HepG2 (cell line): ENCODE measurements at regions not wholly inside any gene's neighbourhood (a gene's known extent, or its start where the extent isn't known, plus 50 kb on each side); places are given as distances from the start of the nearest gene placed in this dataset.

Experiments used
- ARNTL ChIP-seq: sonication (generic); formaldehyde crosslinking; IDR thresholded peaks from 2 replicates; pipeline ENCODE4 v1.4.0; 2020; ENCODE audit warnings: mild to moderate bottlenecking, missing genetic modification reagents
- FOSL2 ChIP-seq: sonication (generic); formaldehyde crosslinking; IDR thresholded peaks from 2 replicates; pipeline ENCODE4 v1.4.0; 2020; ENCODE audit warnings: missing genetic modification reagents
- IRX3 ChIP-seq: sonication (generic); formaldehyde crosslinking; IDR thresholded peaks from 2 replicates; pipeline ENCODE4 v1.8.1; 2023; ENCODE audit warnings: mild to moderate bottlenecking, low read depth, missing genetic modification reagents, borderline replicate concordance
- KDM5B ChIP-seq: sonication (generic); formaldehyde crosslinking; IDR thresholded peaks from 2 replicates; pipeline ENCODE4 v1.4.0; 2020; ENCODE audit warnings: missing genetic modification reagents, mild to moderate bottlenecking, borderline replicate concordance
- PHF21A ChIP-seq: sonication (generic); formaldehyde crosslinking; IDR thresholded peaks from 2 replicates; pipeline ENCODE4 v1.5.0; 2020; ENCODE audit warnings: mild to moderate bottlenecking, missing genetic modification reagents
- PRPF4 ChIP-seq: fragments of 200-400 bp; formaldehyde crosslinking; IDR thresholded peaks from 2 replicates; pipeline ENCODE4 v1.6.1; 2016; ENCODE audit warnings: low read length, low read depth; ENCODE audit not compliant: poor library complexity, severe bottlenecking
- TMF1 ChIP-seq: sonication (generic); formaldehyde crosslinking; IDR thresholded peaks from 2 replicates; pipeline ENCODE4 v1.8.1; 2022; ENCODE audit warnings: low read depth, missing genetic modification reagents
- ZBED4 ChIP-seq: sonication (generic); formaldehyde crosslinking; IDR thresholded peaks from 2 replicates; pipeline ENCODE4 v1.4.0; 2020; ENCODE audit warnings: missing genetic modification reagents, borderline replicate concordance
- ZNF138 ChIP-seq: sonication (generic); formaldehyde crosslinking; IDR thresholded peaks from 2 replicates; pipeline ENCODE4 v1.5.0; 2020; ENCODE audit warnings: mild to moderate bottlenecking, low read depth, missing genetic modification reagents
- ZNF143 ChIP-seq: sonication (generic); formaldehyde crosslinking; IDR thresholded peaks from 2 replicates; pipeline ENCODE4 v1.4.0; 2020; ENCODE audit warnings: missing genetic modification reagents
- ZNF260 ChIP-seq: sonication (generic); formaldehyde crosslinking; IDR thresholded peaks from 2 replicates; pipeline ENCODE4 v1.4.0; 2020; ENCODE audit warnings: missing genetic modification reagents, low read depth, mild to moderate bottlenecking, borderline replicate concordance
- ZNF329 ChIP-seq: sonication (generic); formaldehyde crosslinking; IDR thresholded peaks from 2 replicates; pipeline ENCODE4 v1.9.0; 2021; ENCODE audit warnings: low read depth, mild to moderate bottlenecking, missing genetic modification reagents
- ZNF549 ChIP-seq: sonication (generic); formaldehyde crosslinking; IDR thresholded peaks from 2 replicates; pipeline ENCODE4 v1.5.0; 2020; ENCODE audit warnings: missing genetic modification reagents
- ZNF552 ChIP-seq: sonication (generic); formaldehyde crosslinking; IDR thresholded peaks from 2 replicates; pipeline ENCODE4 v1.9.0; 2022; ENCODE audit warnings: missing genetic modification reagents, mild to moderate bottlenecking, borderline replicate concordance
- ZNF644 ChIP-seq: IDR thresholded peaks from 2 replicates; pipeline ENCODE4 v1.6.1; 2016; ENCODE audit warnings: low read depth
- ZNF687 ChIP-seq: sonication (generic); formaldehyde crosslinking; IDR thresholded peaks from 2 replicates; pipeline ENCODE4 v1.5.1; 2020; ENCODE audit warnings: mild to moderate bottlenecking, missing genetic modification reagents, moderate library complexity
- ZNF766 ChIP-seq: sonication (generic); formaldehyde crosslinking; IDR thresholded peaks from 2 replicates; pipeline ENCODE4 v1.5.0; 2020; ENCODE audit warnings: missing genetic modification reagents, borderline replicate concordance

- TF ChIP-seq ZNF138 (CRISPR knock-in tag) (no peak), TMF1 (CRISPR knock-in tag) (no peak), KDM5B (CRISPR knock-in tag) (no peak), ZNF260 (CRISPR knock-in tag) (no peak), ZNF143 (CRISPR knock-in tag) (no peak), FOSL2 (CRISPR knock-in tag) (no peak), IRX3 (CRISPR knock-in tag) (no peak), ZNF644 (CRISPR knock-in tag) (peak; percentile 92), ZNF766 (CRISPR knock-in tag) (no peak), ZBED4 (CRISPR knock-in tag) (no peak), ARNTL (CRISPR knock-in tag) (no peak), ZNF549 (peak; percentile 83), ZNF329 (CRISPR knock-in tag) (no peak), PHF21A (no peak), ZNF552 (CRISPR knock-in tag) (no peak), ZNF687 (CRISPR knock-in tag) (0 out of 2 replicates have a peak, but pooled peaks have one; percentile 11), PRPF4 (no peak)
These were observed 62.2 kb downstream of the GCNT4 start (continued) for GRCh38 chr5:74990194-74990593.
